Fibroblast of lung (primary cell): ENCODE measurements at regions not wholly inside any gene's neighbourhood (a gene's known extent, or its start where the extent isn't known, plus 50 kb on each side); places are given as distances from the start of the nearest gene placed in this dataset.

Experiments used
- DNase-seq, 2 donors: peaks; one replicate each; pipeline versions ENCODE4 v3.0.0 to v3.0.0-alpha.2; 2010; ENCODE audit warnings: low read depth in 2 of 2
- H2AFZ ChIP-seq: 2 replicates; pipeline ENCODE4 v1.5.1; 2012; ENCODE audit warnings: low read length, control low read depth, inconsistent platforms
- H3K27ac ChIP-seq: 2 replicates; pipeline ENCODE4 v1.5.1; 2011; ENCODE audit warnings: low read length, control low read depth; ENCODE audit not compliant: insufficient read depth
- H3K27me3 ChIP-seq: 2 replicates; pipeline ENCODE4 v1.5.1; 2011; ENCODE audit warnings: mild to moderate bottlenecking, low read length; ENCODE audit not compliant: control insufficient read depth, insufficient read depth
- H3K36me3 ChIP-seq: 2 replicates; pipeline ENCODE4 v1.5.1; 2011; ENCODE audit warnings: low read length; ENCODE audit not compliant: control insufficient read depth, insufficient read depth
- H3K4me1 ChIP-seq: 2 replicates; pipeline ENCODE4 v1.5.1; 2011; ENCODE audit warnings: low read length; ENCODE audit not compliant: control insufficient read depth, insufficient read depth; ENCODE audit errors: extremely low read depth
- H3K4me2 ChIP-seq: 2 replicates; pipeline ENCODE4 v1.5.1; 2011; ENCODE audit warnings: low read length, control low read depth; ENCODE audit not compliant: insufficient read depth; ENCODE audit errors: extremely low read depth
- H3K4me3 ChIP-seq, 4 experiments: fragments of 200-600 bp in 1 of 4; sonication (generic) in 1 of 4; replicated peaks in 1 of 4; 2 replicates each; pipeline ENCODE4 v1.5.1; 2011 to 2016; ENCODE audit warnings: low read length in 4 of 4, low read depth in 3 of 4, mild to moderate bottlenecking in 3 of 4, control low read depth in 2 of 4, inconsistent platforms in 1 of 4, mixed read lengths in 1 of 4; ENCODE audit not compliant: insufficient read depth in 1 of 4; ENCODE audit errors: control extremely low read depth in 1 of 4
- H3K79me2 ChIP-seq: 2 replicates; pipeline ENCODE4 v1.5.1; 2012; ENCODE audit warnings: mild to moderate bottlenecking, low read length, inconsistent platforms; ENCODE audit not compliant: control insufficient read depth, insufficient read depth
- H3K9ac ChIP-seq: 2 replicates; pipeline ENCODE4 v1.5.1; 2011; ENCODE audit warnings: mild to moderate bottlenecking, low read length, control low read depth; ENCODE audit not compliant: insufficient read depth
- H3K9me3 ChIP-seq: 2 replicates; pipeline ENCODE4 v1.5.1; 2012; ENCODE audit warnings: low read depth, low read length; ENCODE audit not compliant: control insufficient read depth, insufficient read depth
- H4K20me1 ChIP-seq: 2 replicates; pipeline ENCODE4 v1.5.1; 2011; ENCODE audit warnings: low read length; ENCODE audit not compliant: control insufficient read depth, insufficient read depth; ENCODE audit errors: extremely low read depth
- CTCF ChIP-seq, 2 donors: IDR thresholded peaks in 1 of 2; conservative IDR thresholded peaks in 1 of 2; 1 replicate in 1 of 2; 2 replicates in 1 of 2; pipeline ENCODE4 v1.5.1; 2011 to 2012; ENCODE audit warnings: low read length in 2 of 2, control low read depth in 1 of 2, inconsistent platforms in 1 of 2, low read depth in 1 of 2, mild to moderate bottlenecking in 1 of 2
- EZH2 ChIP-seq: IDR thresholded peaks from 2 replicates; pipeline ENCODE4 v1.5.1; 2012; ENCODE audit warnings: low read length, control low read depth, mild to moderate bottlenecking; ENCODE audit errors: missing control alignments

- DNase-seq, result no peak
- no peak for TF ChIP-seq EZH2
- peak in 1 of 2 donors; percentile 21 for TF ChIP-seq CTCF (conservative IDR thresholded peaks at IDR 0.05 in 1 of 2, IDR thresholded peaks at IDR 0.05 in 1 of 2; ENCODE audit: low read depth in 1 of 2, low read length in 2 of 2)
- Histone ChIP-seq H3K27me3 (no peaks in the 10 kb centered on the region), H3K4me3 (no peak overlapping the region), H3K9ac (no peak overlapping the region), H3K4me1 (no peaks in the 10 kb centered on the region), H3K79me2 (no peaks in the 10 kb centered on the region), H3K9me3 (no peaks in the 10 kb centered on the region), H3K36me3 (no peaks in the 10 kb centered on the region), H3K27ac (no peak overlapping the region), H3K4me2 (no peak overlapping the region), H2AFZ (no peak overlapping the region), H4K20me1 (no peaks in the 10 kb centered on the region)
These were observed 133.4 kb upstream of the MSX1 start for GRCh38 chr4:4726051-4726450.

GRCh38 chr4:4724321-4724720 lies 135.1 kb upstream of the MSX1 start:
- no peaks in the 10 kb centered on the region for H3K36me3 ChIP-seq
- no peak for DNase-seq
- H3K27me3 ChIP-seq, result no peaks in the 10 kb centered on the region
- no peaks in the 10 kb centered on the region for H3K9me3 ChIP-seq
- no peak overlapping the region for H3K4me3 ChIP-seq
- no peaks in the 10 kb centered on the region for H3K79me2 ChIP-seq
- H2AFZ ChIP-seq, result no peak overlapping the region
- no peaks in the 10 kb centered on the region for H4K20me1 ChIP-seq
- no peak overlapping the region for H3K27ac ChIP-seq
- H3K4me2 ChIP-seq, result no peak overlapping the region
- TF ChIP-seq CTCF (conservative IDR thresholded peaks at IDR 0.05 in 1 of 2, IDR thresholded peaks at IDR 0.05 in 1 of 2; ENCODE audit: low read depth in 1 of 2, low read length in 2 of 2) (no peak), EZH2 (no peak)
- H3K9ac ChIP-seq, result no peak overlapping the region
- H3K4me1 ChIP-seq, result no peaks in the 10 kb centered on the region

- Histone ChIP-seq H3K27me3 (no peaks in the 10 kb centered on the region), H3K4me1 (no peaks in the 10 kb centered on the region)
- no peak for DNase-seq
These were observed 137.8 kb upstream of the MSX1 start for GRCh38 chr4:4721636-4722035.

More at GRCh38 chr4:4721636-4722035, 137.8 kb upstream of the MSX1 start:
- no peak for TF ChIP-seq CTCF (conservative IDR thresholded peaks at IDR 0.05 in 1 of 2, IDR thresholded peaks at IDR 0.05 in 1 of 2; ENCODE audit: low read depth in 1 of 2, low read length in 2 of 2)
- no peak for TF ChIP-seq EZH2
- Histone ChIP-seq H3K9me3 (no peaks in the 10 kb centered on the region), H3K9ac (no peak overlapping the region), H3K36me3 (no peaks in the 10 kb centered on the region), H2AFZ (no peak overlapping the region), H3K4me2 (no peak overlapping the region), H3K4me3 (no peak overlapping the region), H3K27ac (no peak overlapping the region), H3K79me2 (no peaks in the 10 kb centered on the region), H4K20me1 (no peaks in the 10 kb centered on the region)
